ENCODE measurements at regions not wholly inside any gene's neighbourhood (a gene's known extent, or its start where the extent isn't known, plus 50 kb on each side); places are given as distances from the start of the nearest gene placed in this dataset.

DNA sequence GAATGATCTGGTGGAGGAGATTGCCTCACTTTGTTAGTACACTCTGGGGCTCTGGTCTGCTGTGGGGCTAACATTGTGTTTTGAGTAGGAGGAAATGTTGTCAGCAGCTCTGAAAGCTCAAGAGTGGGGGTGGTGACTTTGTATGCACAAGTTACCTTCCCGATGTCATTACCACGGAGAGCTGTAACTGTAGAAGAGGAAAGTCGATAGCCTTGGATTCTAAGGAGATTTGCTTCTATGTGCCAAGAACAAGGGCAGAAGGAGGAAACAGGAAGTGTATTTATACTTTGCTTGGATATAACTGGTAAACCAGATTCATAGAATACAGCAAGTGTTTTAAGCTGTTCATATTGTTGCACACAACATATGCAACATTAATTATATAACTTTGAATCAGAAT is 196.1 kb downstream of the AMY1C start:
- peak overlapping the region; percentile 2 for H3K4me3 Mint-ChIP-seq
- TF ChIP-seq, protein P1, sequence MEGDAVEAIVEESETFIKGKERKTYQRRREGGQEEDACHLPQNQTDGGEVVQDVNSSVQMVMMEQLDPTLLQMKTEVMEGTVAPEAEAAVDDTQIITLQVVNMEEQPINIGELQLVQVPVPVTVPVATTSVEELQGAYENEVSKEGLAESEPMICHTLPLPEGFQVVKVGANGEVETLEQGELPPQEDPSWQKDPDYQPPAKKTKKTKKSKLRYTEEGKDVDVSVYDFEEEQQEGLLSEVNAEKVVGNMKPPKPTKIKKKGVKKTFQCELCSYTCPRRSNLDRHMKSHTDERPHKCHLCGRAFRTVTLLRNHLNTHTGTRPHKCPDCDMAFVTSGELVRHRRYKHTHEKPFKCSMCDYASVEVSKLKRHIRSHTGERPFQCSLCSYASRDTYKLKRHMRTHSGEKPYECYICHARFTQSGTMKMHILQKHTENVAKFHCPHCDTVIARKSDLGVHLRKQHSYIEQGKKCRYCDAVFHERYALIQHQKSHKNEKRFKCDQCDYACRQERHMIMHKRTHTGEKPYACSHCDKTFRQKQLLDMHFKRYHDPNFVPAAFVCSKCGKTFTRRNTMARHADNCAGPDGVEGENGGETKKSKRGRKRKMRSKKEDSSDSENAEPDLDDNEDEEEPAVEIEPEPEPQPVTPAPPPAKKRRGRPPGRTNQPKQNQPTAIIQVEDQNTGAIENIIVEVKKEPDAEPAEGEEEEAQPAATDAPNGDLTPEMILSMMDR (IDR thresholded peaks at IDR 0.05), result no peak
- no peaks in the 10 kb centered on the region for H3K36me3 Mint-ChIP-seq (ENCODE audit: low read depth)
- no peaks in the 10 kb centered on the region for H3K9me3 Mint-ChIP-seq
- no peak overlapping the region for H3K27ac Mint-ChIP-seq
- peaks cover 3% of the 10 kb centered on the region for H3K27me3 Mint-ChIP-seq (ENCODE audit: low read depth, poor library complexity)
- DNase-seq, result no peak
- H3K4me1 Mint-ChIP-seq, result peaks cover 11% of the 10 kb centered on the region

DNA sequence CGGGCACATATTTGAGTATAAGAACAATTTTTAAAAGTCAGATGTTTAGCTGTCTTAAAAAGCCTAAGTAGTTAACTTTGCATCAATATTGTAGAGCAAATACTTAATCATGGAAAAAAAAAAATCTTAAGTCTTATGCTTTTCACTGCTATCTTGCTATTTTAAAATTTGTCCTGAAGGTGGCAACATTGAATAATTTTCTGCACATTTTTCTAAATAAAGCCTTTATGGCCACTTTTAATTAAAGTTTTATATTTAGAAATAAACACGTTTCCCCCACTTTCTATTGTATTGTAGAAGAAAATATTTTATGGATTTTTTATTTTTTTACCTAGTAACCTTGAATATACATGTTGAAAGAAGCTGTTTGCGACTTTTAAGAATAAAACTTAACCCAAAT is 198.8 kb downstream of the AMY1C start:
- no peak overlapping the region for H3K4me3 Mint-ChIP-seq

DNA sequence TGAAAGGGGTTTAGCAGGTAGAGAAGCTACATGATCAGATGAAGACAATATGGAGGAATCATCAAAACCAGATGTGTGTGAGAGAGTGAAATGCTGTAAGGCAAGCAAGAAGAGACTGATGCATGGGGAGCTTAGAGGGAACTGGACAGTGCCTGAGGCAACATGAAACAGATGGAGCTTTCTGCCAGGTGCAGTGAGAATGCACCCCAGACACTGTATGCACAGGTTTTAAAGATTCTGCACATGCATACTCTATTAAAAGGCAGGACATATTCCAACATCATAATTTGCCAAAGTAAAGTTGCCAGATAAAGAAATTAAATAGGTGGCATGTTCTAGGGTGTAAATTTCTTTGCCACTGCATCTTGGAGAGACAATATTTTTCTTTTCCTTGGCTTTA is 200.1 kb downstream of the AMY1C start:
- Mint-ChIP-seq H3K27me3 (ENCODE audit: low read depth, poor library complexity) (no peaks in the 10 kb centered on the region), H3K36me3 (ENCODE audit: low read depth) (no peaks in the 10 kb centered on the region), H3K4me3 (no peak overlapping the region), H3K9me3 (no peaks in the 10 kb centered on the region), H3K4me1 (peaks cover 6% of the 10 kb centered on the region), H3K27ac (no peak overlapping the region)
- TF ChIP-seq, protein P1 (IDR thresholded peaks at IDR 0.05), result no peak
- DNase-seq, result no peak

More for the DNA sequence above, 198.8 kb downstream of the AMY1C start:
- Mint-ChIP-seq H3K4me1 (peaks cover 6% of the 10 kb centered on the region), H3K9me3 (no peaks in the 10 kb centered on the region), H3K27ac (no peak overlapping the region), H3K27me3 (ENCODE audit: low read depth, poor library complexity) (peaks cover 2% of the 10 kb centered on the region), H3K36me3 (ENCODE audit: low read depth) (no peaks in the 10 kb centered on the region)
- no peak for DNase-seq
- TF ChIP-seq, protein P1 (IDR thresholded peaks at IDR 0.05), result peak; percentile 31

DNA sequence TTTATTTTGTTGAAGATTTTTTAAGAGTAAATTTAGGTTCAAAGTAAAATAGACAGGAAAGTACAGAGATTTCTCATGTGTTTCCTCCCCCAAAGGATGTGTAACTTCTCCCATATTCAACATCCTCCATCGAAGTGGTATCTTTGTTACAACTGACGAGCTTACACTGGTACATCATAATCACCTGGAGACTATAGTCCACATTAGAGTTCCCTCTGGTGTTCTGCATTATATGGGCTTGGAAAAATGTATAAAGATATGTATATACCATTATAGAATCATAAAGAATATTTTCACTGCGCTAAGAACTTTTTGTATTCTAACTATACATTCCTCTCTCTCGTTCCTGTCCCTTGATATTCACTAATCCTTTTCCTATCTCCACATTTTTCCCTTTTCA is 203.7 kb downstream of the AMY1C start:
- H3K36me3 Mint-ChIP-seq (ENCODE audit: low read depth), result no peaks in the 10 kb centered on the region

DNA sequence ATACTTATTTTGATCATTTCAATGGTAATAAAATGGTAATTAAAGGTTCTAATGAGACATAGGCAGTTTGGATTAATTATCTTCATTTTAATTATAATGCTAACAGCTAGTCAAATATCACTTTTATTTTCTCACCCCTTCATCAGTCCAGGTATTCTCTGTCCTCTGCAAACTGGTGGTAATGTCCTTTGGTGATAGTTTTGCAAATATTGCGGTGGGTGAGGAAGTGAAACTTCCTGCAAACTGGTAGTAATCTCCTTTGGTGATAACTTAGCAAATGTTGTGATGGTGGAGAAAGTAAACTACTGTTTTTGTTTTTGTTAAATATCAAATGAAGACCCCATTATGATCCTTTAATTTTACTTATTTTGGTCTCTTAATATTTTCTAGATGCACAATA is 209.0 kb downstream of the AMY1C start:
- Mint-ChIP-seq H3K4me1 (no peaks in the 10 kb centered on the region), H3K4me3 (no peak overlapping the region), H3K27ac (no peak overlapping the region), H3K9me3 (no peaks in the 10 kb centered on the region), H3K27me3 (ENCODE audit: low read depth, poor library complexity) (no peaks in the 10 kb centered on the region), H3K36me3 (ENCODE audit: low read depth) (no peaks in the 10 kb centered on the region)
- no peak for DNase-seq
- TF ChIP-seq, protein P1 (IDR thresholded peaks at IDR 0.05), result no peak

More for the DNA sequence above, 203.7 kb downstream of the AMY1C start:
- no peak for DNase-seq
- H3K4me1 Mint-ChIP-seq, result no peaks in the 10 kb centered on the region
- H3K4me3 Mint-ChIP-seq, result no peak overlapping the region
- no peak overlapping the region for H3K27ac Mint-ChIP-seq
- H3K27me3 Mint-ChIP-seq (ENCODE audit: low read depth, poor library complexity), result no peaks in the 10 kb centered on the region
- TF ChIP-seq, protein P1 (IDR thresholded peaks at IDR 0.05), result no peak
- H3K9me3 Mint-ChIP-seq, result no peaks in the 10 kb centered on the region

DNA sequence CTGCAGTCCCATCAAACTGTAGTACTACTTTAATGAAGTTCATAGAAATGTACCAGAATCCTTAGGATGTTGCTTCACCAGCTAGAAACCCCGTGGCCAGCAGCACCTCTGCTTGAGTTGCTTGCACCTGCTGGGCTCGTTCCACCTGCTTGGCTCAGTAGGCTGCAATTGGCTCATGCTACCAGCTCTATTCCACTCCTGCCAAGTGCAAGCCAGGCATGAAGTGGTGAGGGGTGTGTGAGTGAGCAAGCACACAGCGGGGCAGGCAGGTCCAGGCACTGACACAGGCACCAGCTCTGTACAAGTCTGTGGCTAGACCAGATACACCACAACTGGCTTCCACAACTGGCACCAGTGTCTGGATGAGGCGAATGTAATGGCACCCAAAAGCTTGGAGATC is 209.9 kb downstream of the AMY1C start:
- no peak for DNase-seq
- Mint-ChIP-seq H3K27ac (no peak overlapping the region), H3K9me3 (no peaks in the 10 kb centered on the region), H3K4me3 (no peak overlapping the region), H3K4me1 (no peaks in the 10 kb centered on the region), H3K27me3 (ENCODE audit: low read depth, poor library complexity) (no peaks in the 10 kb centered on the region), H3K36me3 (ENCODE audit: low read depth) (no peaks in the 10 kb centered on the region)
- TF ChIP-seq, protein P1 (IDR thresholded peaks at IDR 0.05), result no peak

Measured in nephron progenitor cell (in vitro differentiated cells).